Uterus (tissue), 2 donors: ENCODE measurements at regions not wholly inside any gene's neighbourhood (a gene's known extent, or its start where the extent isn't known, plus 50 kb on each side); places are given as distances from the start of the nearest gene placed in this dataset.

ENCODE experiments used
- POLR2A ChIP-seq, 2 donors: fragments of 450-650 bp; IDR thresholded peaks; one replicate each; pipeline ENCODE4 v1.6.1; 2016; ENCODE audit warnings: antibody characterized with exemption in 2 of 2, mild to moderate bottlenecking in 1 of 2, moderate library complexity in 1 of 2
- TF ChIP-seq, protein P1 (sequence below), 4 experiments: fragments of 200-600 bp in 2 of 4; fragments of 450-650 bp in 2 of 4; sonication (generic) in 2 of 4; IDR thresholded peaks; one replicate each; pipeline ENCODE4 v1.5.1; 2016 to 2019; ENCODE audit warnings: antibody characterized with exemption in 4 of 4, mild to moderate bottlenecking in 2 of 4, moderate library complexity in 1 of 4

DNA sequence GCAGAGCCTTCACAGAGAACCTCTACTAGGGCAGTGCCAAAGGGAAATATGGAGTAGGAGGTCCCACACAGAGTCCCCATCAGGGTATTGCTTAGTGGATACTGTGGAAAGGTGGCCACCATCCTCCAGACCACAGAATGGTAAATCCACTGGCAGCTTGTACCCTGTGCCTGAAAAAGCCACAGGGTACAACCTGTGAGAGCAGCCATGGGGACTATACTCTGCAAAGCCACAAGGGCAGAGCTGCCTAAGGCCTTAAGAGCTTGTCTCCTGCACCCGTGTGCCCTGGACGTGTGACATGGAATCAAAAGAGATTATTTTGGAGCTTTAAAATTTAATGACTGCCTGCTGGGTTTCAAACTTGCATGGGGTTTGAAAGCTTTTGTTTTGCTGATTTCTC lies 118.0 kb upstream of the SEC14L1 start:
- TF ChIP-seq POLR2A (IDR thresholded peaks at IDR 0.05) = no peak
- TF ChIP-seq, protein P1, sequence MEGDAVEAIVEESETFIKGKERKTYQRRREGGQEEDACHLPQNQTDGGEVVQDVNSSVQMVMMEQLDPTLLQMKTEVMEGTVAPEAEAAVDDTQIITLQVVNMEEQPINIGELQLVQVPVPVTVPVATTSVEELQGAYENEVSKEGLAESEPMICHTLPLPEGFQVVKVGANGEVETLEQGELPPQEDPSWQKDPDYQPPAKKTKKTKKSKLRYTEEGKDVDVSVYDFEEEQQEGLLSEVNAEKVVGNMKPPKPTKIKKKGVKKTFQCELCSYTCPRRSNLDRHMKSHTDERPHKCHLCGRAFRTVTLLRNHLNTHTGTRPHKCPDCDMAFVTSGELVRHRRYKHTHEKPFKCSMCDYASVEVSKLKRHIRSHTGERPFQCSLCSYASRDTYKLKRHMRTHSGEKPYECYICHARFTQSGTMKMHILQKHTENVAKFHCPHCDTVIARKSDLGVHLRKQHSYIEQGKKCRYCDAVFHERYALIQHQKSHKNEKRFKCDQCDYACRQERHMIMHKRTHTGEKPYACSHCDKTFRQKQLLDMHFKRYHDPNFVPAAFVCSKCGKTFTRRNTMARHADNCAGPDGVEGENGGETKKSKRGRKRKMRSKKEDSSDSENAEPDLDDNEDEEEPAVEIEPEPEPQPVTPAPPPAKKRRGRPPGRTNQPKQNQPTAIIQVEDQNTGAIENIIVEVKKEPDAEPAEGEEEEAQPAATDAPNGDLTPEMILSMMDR (IDR thresholded peaks at IDR 0.05) = no peak
